ENCODE measurements at regions not wholly inside any gene's neighbourhood (a gene's known extent, or its start where the extent isn't known, plus 50 kb on each side); places are given as distances from the start of the nearest gene placed in this dataset.
A peak's percentile ranks its signal among the peaks of the same experiment; 100 is the strongest.

GRCh38 chr6:121523628-121524027 lies 88.2 kb downstream of the GJA1 start:
- Histone ChIP-seq H2AFZ (peak overlapping the region; percentile 78), H3K36me3 (ENCODE audit: control insufficient read depth, insufficient read depth, low read length) (no peaks in the 10 kb centered on the region), H3K27ac (no peak overlapping the region), H3K4me1 (no peaks in the 10 kb centered on the region), H3K9ac (no peak overlapping the region), H3K4me2 (ENCODE audit: low read length) (no peak overlapping the region), H3K4me3 (ENCODE audit: low read depth, low read length) (no peak overlapping the region), H3K79me2 (no peaks in the 10 kb centered on the region), H3K9me3 (ENCODE audit: control insufficient read depth, low read length) (no peaks in the 10 kb centered on the region), H3K27me3 (ENCODE audit: control insufficient read depth, insufficient read depth, low read length) (no peaks in the 10 kb centered on the region)
- no peak for TF ChIP-seq CTCF (IDR thresholded peaks at IDR 0.05)

GRCh38 chr6:121526282-121526681 lies 90.8 kb downstream of the GJA1 start:
- H3K4me3 ChIP-seq (ENCODE audit: low read depth, low read length): no peak overlapping the region
- no peaks in the 10 kb centered on the region for H3K9me3 ChIP-seq (ENCODE audit: control insufficient read depth, low read length)
- no peak overlapping the region for H3K27ac ChIP-seq
- H3K4me2 ChIP-seq (ENCODE audit: low read length): no peak overlapping the region
- H3K79me2 ChIP-seq: no peaks in the 10 kb centered on the region
- TF ChIP-seq CTCF (IDR thresholded peaks at IDR 0.05): no peak
- H2AFZ ChIP-seq: no peak overlapping the region
- H3K27me3 ChIP-seq (ENCODE audit: control insufficient read depth, insufficient read depth, low read length): no peaks in the 10 kb centered on the region
- no peaks in the 10 kb centered on the region for H3K4me1 ChIP-seq
- no peak overlapping the region for H3K9ac ChIP-seq
- no peaks in the 10 kb centered on the region for H3K36me3 ChIP-seq (ENCODE audit: control insufficient read depth, insufficient read depth, low read length)

GRCh38 chr6:121531658-121532169 lies 96.3 kb downstream of the GJA1 start:
- Histone ChIP-seq H3K9me3 (ENCODE audit: control insufficient read depth, low read length) (peaks cover 2% of the 10 kb centered on the region), H3K79me2 (no peaks in the 10 kb centered on the region), H2AFZ (peak overlapping the region; percentile 59), H3K4me1 (no peaks in the 10 kb centered on the region), H3K4me2 (ENCODE audit: low read length) (peak overlapping the region; percentile 47), H3K36me3 (ENCODE audit: control insufficient read depth, insufficient read depth, low read length) (no peaks in the 10 kb centered on the region), H3K4me3 (ENCODE audit: low read depth, low read length) (peak overlapping the region; percentile 2), H3K27ac (peak overlapping the region; percentile 38), H3K9ac (no peak overlapping the region), H3K27me3 (ENCODE audit: control insufficient read depth, insufficient read depth, low read length) (no peaks in the 10 kb centered on the region)
- TF ChIP-seq CTCF (IDR thresholded peaks at IDR 0.05): no peak

- Histone ChIP-seq H3K9me3 (ENCODE audit: control insufficient read depth, low read length) (peaks cover 2% of the 10 kb centered on the region), H3K36me3 (ENCODE audit: control insufficient read depth, insufficient read depth, low read length) (no peaks in the 10 kb centered on the region), H3K27me3 (ENCODE audit: control insufficient read depth, insufficient read depth, low read length) (no peaks in the 10 kb centered on the region), H2AFZ (no peak overlapping the region), H3K27ac (no peak overlapping the region), H3K4me1 (no peaks in the 10 kb centered on the region), H3K4me3 (ENCODE audit: low read depth, low read length) (no peak overlapping the region), H3K79me2 (no peaks in the 10 kb centered on the region), H3K4me2 (ENCODE audit: low read length) (no peak overlapping the region), H3K9ac (no peak overlapping the region)
- no peak for TF ChIP-seq CTCF (IDR thresholded peaks at IDR 0.05)
These were observed 97.9 kb downstream of the GJA1 start for GRCh38 chr6:121533321-121533841.

GRCh38 chr6:121535777-121536176 lies 100.3 kb downstream of the GJA1 start:
- H3K4me2 ChIP-seq (ENCODE audit: low read length): no peak overlapping the region
- H2AFZ ChIP-seq: peak overlapping the region; percentile 40
- H3K9me3 ChIP-seq (ENCODE audit: control insufficient read depth, low read length): peaks cover 2% of the 10 kb centered on the region
- no peak overlapping the region for H3K9ac ChIP-seq
- H3K79me2 ChIP-seq: no peaks in the 10 kb centered on the region
- H3K36me3 ChIP-seq (ENCODE audit: control insufficient read depth, insufficient read depth, low read length): no peaks in the 10 kb centered on the region
- TF ChIP-seq CTCF (IDR thresholded peaks at IDR 0.05): no peak
- no peak overlapping the region for H3K27ac ChIP-seq
- no peaks in the 10 kb centered on the region for H3K27me3 ChIP-seq (ENCODE audit: control insufficient read depth, insufficient read depth, low read length)
- H3K4me1 ChIP-seq: peaks cover 6% of the 10 kb centered on the region
- H3K4me3 ChIP-seq (ENCODE audit: low read depth, low read length): no peak overlapping the region

Measured in parathyroid adenoma (tissue), 2 donors.